Mesenchymal stem cell (in vitro differentiated cells and primary cell): ENCODE measurements at regions not wholly inside any gene's neighbourhood (a gene's known extent, or its start where the extent isn't known, plus 50 kb on each side); places are given as distances from the start of the nearest gene placed in this dataset.

Source experiments
- DNase-seq: peaks from one replicate; pipeline ENCODE4 v3.0.0-alpha.2; 2013
- H2AFZ ChIP-seq: one replicate; pipeline ENCODE4 v1.6.1; 2013; ENCODE audit warnings: low read depth, mild to moderate bottlenecking, control low read depth, inconsistent platforms, low read length, moderate library complexity
- H2AK5ac ChIP-seq: 2 replicates; pipeline ENCODE4 v1.6.1; 2013; ENCODE audit warnings: low read length, moderate library complexity, mild to moderate bottlenecking, inconsistent platforms; ENCODE audit not compliant: severe bottlenecking
- H2BK120ac ChIP-seq: one replicate; pipeline ENCODE4 v1.6.1; 2013; ENCODE audit warnings: low read depth, mild to moderate bottlenecking, inconsistent platforms, low read length, moderate library complexity
- H2BK12ac ChIP-seq, 2 experiments: one replicate each; pipeline ENCODE4 v1.6.1; 2013; ENCODE audit warnings: inconsistent platforms in 2 of 2, low read length in 2 of 2, mild to moderate bottlenecking in 2 of 2, moderate library complexity in 2 of 2, control low read depth in 1 of 2
- H2BK15ac ChIP-seq: one replicate; pipeline ENCODE4 v1.6.1; 2013; ENCODE audit warnings: mild to moderate bottlenecking, low read depth, inconsistent platforms; ENCODE audit not compliant: poor library complexity, severe bottlenecking
- H2BK5ac ChIP-seq: 2 replicates; pipeline ENCODE4 v1.6.1; 2013; ENCODE audit warnings: low read depth, mild to moderate bottlenecking, low read length, control low read depth, inconsistent platforms; ENCODE audit not compliant: poor library complexity, severe bottlenecking
- H3K14ac ChIP-seq, 2 experiments: one replicate each; pipeline ENCODE4 v1.6.1; 2013; ENCODE audit warnings: inconsistent platforms in 2 of 2, low read length in 2 of 2, control low read depth in 1 of 2, mild to moderate bottlenecking in 1 of 2, moderate library complexity in 1 of 2
- H3K18ac ChIP-seq, 2 experiments: one replicate each; pipeline ENCODE4 v1.6.1; 2013; ENCODE audit warnings: inconsistent platforms in 2 of 2, low read length in 2 of 2, control low read depth in 1 of 2, low read depth in 1 of 2, mild to moderate bottlenecking in 1 of 2
- H3K23ac ChIP-seq, 2 experiments: one replicate each; pipeline ENCODE4 v1.6.1; 2013; ENCODE audit warnings: inconsistent platforms in 2 of 2, low read length in 2 of 2, mild to moderate bottlenecking in 2 of 2, moderate library complexity in 2 of 2, control low read depth in 1 of 2
- H3K27ac ChIP-seq: 2 replicates; pipeline ENCODE4 v1.5.1; 2013; ENCODE audit warnings: mild to moderate bottlenecking, moderate library complexity, low read length, control low read depth, inconsistent platforms; ENCODE audit not compliant: poor library complexity, severe bottlenecking
- H3K27me3 ChIP-seq, 2 experiments: 2 replicates each; pipeline versions ENCODE4 v1.6.1 to v1.7.0; 2013; ENCODE audit warnings: low read length in 2 of 2, mild to moderate bottlenecking in 2 of 2, moderate library complexity in 2 of 2, control low read depth in 1 of 2, inconsistent platforms in 1 of 2; ENCODE audit not compliant: control insufficient read depth in 1 of 2, insufficient read depth in 1 of 2
- H3K36me3 ChIP-seq, 2 experiments: 2 replicates each; pipeline versions ENCODE4 v1.6.1 to v1.7.0; 2013; ENCODE audit warnings: low read length in 2 of 2, control low read depth in 1 of 2, inconsistent platforms in 1 of 2, low read depth in 1 of 2, mild to moderate bottlenecking in 1 of 2; ENCODE audit not compliant: insufficient read depth in 2 of 2, control insufficient read depth in 1 of 2
- H3K4ac ChIP-seq, 2 experiments: one replicate each; pipeline ENCODE4 v1.6.1; 2013; ENCODE audit warnings: inconsistent platforms in 2 of 2, low read length in 2 of 2, mild to moderate bottlenecking in 2 of 2, moderate library complexity in 2 of 2, control low read depth in 1 of 2, low read depth in 1 of 2
- H3K4me1 ChIP-seq: 2 replicates; pipeline ENCODE4 v1.6.1; 2013; ENCODE audit warnings: low read depth, low read length, control low read depth; ENCODE audit not compliant: control insufficient read depth, insufficient read depth
- H3K4me2 ChIP-seq: 2 replicates; pipeline ENCODE4 v1.6.1; 2013; ENCODE audit warnings: low read length, mild to moderate bottlenecking, inconsistent platforms; ENCODE audit not compliant: poor library complexity, severe bottlenecking
- H3K4me3 ChIP-seq, 2 experiments: 2 replicates each; pipeline versions ENCODE4 v1.5.1 to v1.7.0; 2013; ENCODE audit warnings: low read length in 2 of 2, mild to moderate bottlenecking in 2 of 2, control low read depth in 1 of 2, low read depth in 1 of 2; ENCODE audit not compliant: insufficient read depth in 1 of 2
- H3K79me1 ChIP-seq: replicated peaks from 2 replicates; pipeline ENCODE4 v1.6.1; 2013; ENCODE audit warnings: mild to moderate bottlenecking, control low read depth, low read length, inconsistent platforms; ENCODE audit not compliant: poor library complexity, severe bottlenecking
- H3K9ac ChIP-seq: 2 replicates; pipeline ENCODE4 v1.7.0; 2013; ENCODE audit warnings: mild to moderate bottlenecking, low read length, moderate library complexity
- H3K9me3 ChIP-seq: 2 replicates; pipeline ENCODE4 v1.7.0; 2013; ENCODE audit warnings: mild to moderate bottlenecking, low read length; ENCODE audit not compliant: control insufficient read depth
- H4K8ac ChIP-seq: one replicate; pipeline ENCODE4 v1.6.1; 2013; ENCODE audit warnings: inconsistent platforms, mild to moderate bottlenecking, low read length, moderate library complexity
- H4K91ac ChIP-seq: one replicate; pipeline ENCODE4 v1.6.1; 2013; ENCODE audit warnings: mild to moderate bottlenecking, low read length, inconsistent platforms
- WGBS: methylation state at CpG from one replicate; pipeline ENCODE4 v1.1.7; 2013; ENCODE audit warnings: mixed read lengths; 5-methylcytosine and 5-hydroxymethylcytosine counted together

GRCh38 chr11:134647066-134647743 lies 235.2 kb upstream of the B3GAT1 start:
- Histone ChIP-seq H2BK5ac (no peak overlapping the region), H2BK120ac (no peak overlapping the region), H3K23ac (no peak overlapping the region), H3K9me3 (no peaks in the 10 kb centered on the region), H3K4ac (no peak overlapping the region), H3K4me3 (no peak overlapping the region), H4K8ac (no peak overlapping the region), H3K4me2 (no peak overlapping the region), H3K36me3 (no peaks in the 10 kb centered on the region), H2AK5ac (no peak overlapping the region), H3K14ac (no peak overlapping the region), H3K79me1 (no peaks in the 10 kb centered on the region), H2BK15ac (no peak overlapping the region), H4K91ac (no peak overlapping the region), H3K9ac (no peak overlapping the region), H3K27me3 (peaks cover 0 to 11% of the 10 kb centered on the region in 2 experiments), H2BK12ac (no peak overlapping the region), H3K18ac (no peak overlapping the region), H3K27ac (no peak overlapping the region), H3K4me1 (no peaks in the 10 kb centered on the region), H2AFZ (no peak overlapping the region)
- DNase-seq, result no peak
- WGBS, result 54% methylated on average over 5 of the region's 5 CpGs

GRCh38 chr11:134646561-134646960 lies 234.5 kb upstream of the B3GAT1 start:
- no peak overlapping the region for H3K23ac ChIP-seq
- no peak overlapping the region for H3K4me3 ChIP-seq

GRCh38 chr11:134645576-134645975 lies 233.5 kb upstream of the B3GAT1 start:
- H2AK5ac ChIP-seq, result no peak overlapping the region
- 81% methylated on average over 5 of the region's 5 CpGs for WGBS

More at GRCh38 chr11:134646561-134646960, 234.5 kb upstream of the B3GAT1 start:
- no peak for DNase-seq
- Histone ChIP-seq H3K14ac (no peak overlapping the region), H2BK15ac (no peak overlapping the region), H3K9me3 (no peaks in the 10 kb centered on the region), H3K9ac (no peak overlapping the region), H2AK5ac (no peak overlapping the region), H3K27ac (no peak overlapping the region), H3K36me3 (no peaks in the 10 kb centered on the region), H3K4ac (no peak overlapping the region), H2BK5ac (no peak overlapping the region), H2BK12ac (no peak overlapping the region), H3K27me3 (peaks cover 0 to 11% of the 10 kb centered on the region in 2 experiments), H2BK120ac (no peak overlapping the region), H3K4me1 (no peaks in the 10 kb centered on the region), H3K4me2 (no peak overlapping the region), H3K79me1 (no peaks in the 10 kb centered on the region), H4K8ac (no peak overlapping the region), H4K91ac (no peak overlapping the region), H2AFZ (no peak overlapping the region), H3K18ac (no peak overlapping the region)

GRCh38 chr11:134644476-134645456 lies 232.7 kb upstream of the B3GAT1 start:
- no peak overlapping the region for H2AFZ ChIP-seq
- no peaks in the 10 kb centered on the region for H3K36me3 ChIP-seq
- no peak overlapping the region for H2AK5ac ChIP-seq
- H2BK120ac ChIP-seq, result no peak overlapping the region
- no peak for DNase-seq
- 60% methylated on average over 20 of the region's 20 CpGs for WGBS
- no peak overlapping the region for H3K4ac ChIP-seq
- no peak overlapping the region for H3K9ac ChIP-seq
- H3K18ac ChIP-seq, result no peak overlapping the region
- H3K27me3 ChIP-seq, result peaks cover 0 to 11% of the 10 kb centered on the region in 2 experiments
- no peak overlapping the region for H3K14ac ChIP-seq
- H3K9me3 ChIP-seq, result no peaks in the 10 kb centered on the region
- H2BK12ac ChIP-seq, result no peak overlapping the region
- no peak overlapping the region for H3K23ac ChIP-seq
- no peak overlapping the region for H4K8ac ChIP-seq
- no peak overlapping the region for H2BK15ac ChIP-seq
- H3K4me2 ChIP-seq, result no peak overlapping the region
- H3K79me1 ChIP-seq, result no peaks in the 10 kb centered on the region
- H4K91ac ChIP-seq, result no peak overlapping the region
- H2BK5ac ChIP-seq, result no peak overlapping the region
- no peak overlapping the region for H3K27ac ChIP-seq
- no peaks in the 10 kb centered on the region for H3K4me1 ChIP-seq
- no peak overlapping the region for H3K4me3 ChIP-seq

More at GRCh38 chr11:134645576-134645975, 233.5 kb upstream of the B3GAT1 start:
- no peak overlapping the region for H4K8ac ChIP-seq
- no peak overlapping the region for H3K4me2 ChIP-seq
- no peaks in the 10 kb centered on the region for H3K79me1 ChIP-seq
- no peak overlapping the region for H2BK15ac ChIP-seq
- no peak overlapping the region for H3K14ac ChIP-seq
- H3K27me3 ChIP-seq, result peaks cover 0 to 11% of the 10 kb centered on the region in 2 experiments
- H3K23ac ChIP-seq, result no peak overlapping the region
- H3K18ac ChIP-seq, result no peak overlapping the region
- no peak overlapping the region for H2BK120ac ChIP-seq
- no peak overlapping the region for H3K4me3 ChIP-seq
- H4K91ac ChIP-seq, result no peak overlapping the region
- H3K9ac ChIP-seq, result no peak overlapping the region
- H3K36me3 ChIP-seq, result no peaks in the 10 kb centered on the region
- no peak overlapping the region for H3K4ac ChIP-seq
- H3K4me1 ChIP-seq, result no peaks in the 10 kb centered on the region
- no peak overlapping the region for H2BK12ac ChIP-seq
- DNase-seq, result no peak
- no peak overlapping the region for H2BK5ac ChIP-seq
- H2AFZ ChIP-seq, result no peak overlapping the region
- no peaks in the 10 kb centered on the region for H3K9me3 ChIP-seq
- H3K27ac ChIP-seq, result no peak overlapping the region
